Endothelial cell of umbilical vein (primary cell): ENCODE measurements at regions not wholly inside any gene's neighbourhood (a gene's known extent, or its start where the extent isn't known, plus 50 kb on each side); places are given as distances from the start of the nearest gene placed in this dataset.

Experiments used
- BruUV-seq: library from RNA; stranded (reverse); fragments of 400-500 nt; replicated peaks from 2 replicates; lab custom pipeline; 2021; lab: Mats Ljungman, UMichigan
- CTCF ChIA-PET: fragments of 300-600, 350-600 bp; sonication (Branson Sonifier 250); formaldehyde crosslinking; loops from one replicate; lab custom pipeline; 2021; ENCODE audit warnings: antibody characterized with exemption, inconsistent platforms; lab: Charles Lee
- POLR2A ChIA-PET: fragments of 300-600, 350-600 bp; sonication (Branson Sonifier 250); formaldehyde crosslinking; loops from one replicate; lab custom pipeline; 2021; ENCODE audit warnings: antibody characterized with exemption, inconsistent platforms; lab: Charles Lee
- DNase-seq: peaks from one replicate; pipeline ENCODE4 v3.0.0-alpha.2; 2011; ENCODE audit warnings: low read depth, low spot score
- FAIRE-seq: peaks from 2 replicates; lab custom pipeline; 2011; peaks lifted over from hg19 to GRCh38; lab: Jason Lieb, UNC
- H2AFZ ChIP-seq: 2 replicates; pipeline ENCODE4 v1.6.0; 2012; ENCODE audit warnings: low read depth, low read length, control low read depth, inconsistent platforms
- H3K27ac ChIP-seq: 2 replicates; pipeline ENCODE4 v1.5.1; 2011; ENCODE audit warnings: low read depth, mild to moderate bottlenecking, control low read depth, low read length, moderate library complexity; ENCODE audit not compliant: insufficient read depth
- H3K27me3 ChIP-seq, 2 experiments: 2 replicates each; pipeline versions ENCODE4 v1.6.0 to v1.6.1; 2011; ENCODE audit warnings: low read length in 2 of 2, mixed read lengths in 1 of 2; ENCODE audit not compliant: control insufficient read depth in 2 of 2, insufficient read depth in 2 of 2
- H3K36me3 ChIP-seq, 2 experiments: 2 replicates in 1 of 2; 3 replicates in 1 of 2; pipeline ENCODE4 v1.5.1; 2011; ENCODE audit warnings: low read length in 2 of 2, mild to moderate bottlenecking in 1 of 2, moderate library complexity in 1 of 2; ENCODE audit not compliant: control insufficient read depth in 2 of 2, insufficient read depth in 2 of 2; ENCODE audit errors: extremely low read depth in 1 of 2
- H3K4me1 ChIP-seq: 3 replicates; pipeline ENCODE4 v1.5.1; 2011; ENCODE audit warnings: mild to moderate bottlenecking, low read length; ENCODE audit not compliant: control insufficient read depth, insufficient read depth; ENCODE audit errors: extremely low read depth
- H3K4me2 ChIP-seq: 2 replicates; pipeline ENCODE4 v1.6.1; 2011; ENCODE audit warnings: low read length, control low read depth, mixed read lengths; ENCODE audit not compliant: insufficient read depth
- H3K4me3 ChIP-seq, 3 experiments: fragments of 200-600 bp in 1 of 3; sonication (generic), shearing (Covaris generic) in 1 of 3; replicated peaks in 1 of 3; 2 replicates each; pipeline ENCODE4 v1.5.1; 2011 to 2016; ENCODE audit warnings: control low read depth in 3 of 3, low read length in 3 of 3, mild to moderate bottlenecking in 2 of 3, inconsistent platforms in 1 of 3, low read depth in 1 of 3, moderate library complexity in 1 of 3; ENCODE audit not compliant: insufficient read depth in 1 of 3
- H3K79me2 ChIP-seq: 2 replicates; pipeline ENCODE4 v1.6.0; 2012; ENCODE audit warnings: low read length, inconsistent platforms; ENCODE audit not compliant: control insufficient read depth, insufficient read depth
- H3K9ac ChIP-seq: replicated peaks from 2 replicates; pipeline ENCODE3; 2011; ENCODE audit warnings: low read length, control low read depth; ENCODE audit not compliant: insufficient read depth; ENCODE audit errors: extremely low read depth
- H3K9me1 ChIP-seq: replicated peaks from 3 replicates; pipeline ENCODE4 v1.6.0; 2011; ENCODE audit warnings: mild to moderate bottlenecking, low read length; ENCODE audit not compliant: control insufficient read depth, insufficient read depth; ENCODE audit errors: extremely low read depth
- H3K9me3 ChIP-seq: replicated peaks from 2 replicates; pipeline ENCODE4 v1.5.1; 2012; ENCODE audit warnings: low read length, inconsistent platforms; ENCODE audit not compliant: control insufficient read depth, insufficient read depth
- H4K20me1 ChIP-seq: replicated peaks from 2 replicates; pipeline ENCODE3; 2011; ENCODE audit warnings: mild to moderate bottlenecking, low read length; ENCODE audit not compliant: control insufficient read depth, insufficient read depth; ENCODE audit errors: extremely low read depth
- EZH2 ChIP-seq: IDR thresholded peaks from 2 replicates; pipeline ENCODE4 v1.6.1; 2012; ENCODE audit warnings: borderline replicate concordance, low read depth, mild to moderate bottlenecking, moderate library complexity, low read length, inconsistent platforms; ENCODE audit not compliant: severe bottlenecking
- FOS ChIP-seq: IDR thresholded peaks from 2 replicates; pipeline ENCODE4 v1.6.1; 2011; ENCODE audit warnings: mild to moderate bottlenecking, low read length, moderate library complexity, borderline replicate concordance; ENCODE audit not compliant: insufficient read depth
- GATA2 ChIP-seq: IDR thresholded peaks from 2 replicates; pipeline ENCODE4 v1.7.0; 2011; ENCODE audit warnings: low read depth, mild to moderate bottlenecking, moderate library complexity, mixed read lengths, low read length; ENCODE audit not compliant: insufficient read length, insufficient read depth
- JUN ChIP-seq: IDR thresholded peaks from 2 replicates; pipeline ENCODE4 v1.6.1; 2011; ENCODE audit warnings: borderline replicate concordance, low read depth; ENCODE audit not compliant: insufficient read length, insufficient read depth
- MYC ChIP-seq: IDR thresholded peaks from one replicate; pipeline ENCODE4 v1.6.1; 2011; ENCODE audit warnings: mild to moderate bottlenecking, low read depth, low read length
- POLR2A ChIP-seq: IDR thresholded peaks from 2 replicates; pipeline ENCODE4 v1.6.1; 2012; ENCODE audit warnings: low read depth, mild to moderate bottlenecking, control low read depth, low read length
- POLR2AphosphoS5 ChIP-seq: IDR thresholded peaks from 2 replicates; pipeline ENCODE4 v1.6.1; 2012; ENCODE audit warnings: low read depth, mild to moderate bottlenecking, control low read depth, low read length, moderate library complexity; ENCODE audit not compliant: insufficient read depth
- dilution Hi-C: fragments of 300-500 bp; cut with MboI; formaldehyde crosslinking; loops from one replicate; pipeline ENCODE4 v1.15.0; 2019; ENCODE audit warnings: low sequenced_read_pairs; ENCODE audit not compliant: extremely low pct_ligation_motif_present
- intact Hi-C: fragments of 100-400 bp; cut with micrococcal nuclease; formaldehyde crosslinking; loops from one replicate; pipeline ENCODE4 v1.10.0; 2022
- TF ChIP-seq, protein P1 (sequence below), 2 donors: IDR thresholded peaks; 1 replicate in 1 of 2; 2 replicates in 1 of 2; pipeline ENCODE4 v1.5.1; 2011; ENCODE audit warnings: low read length in 2 of 2, mild to moderate bottlenecking in 2 of 2, moderate library complexity in 2 of 2, control low read depth in 1 of 2, inconsistent platforms in 1 of 2, low read depth in 1 of 2; ENCODE audit not compliant: insufficient read depth in 1 of 2; ENCODE audit errors: extremely low read depth in 1 of 2
- TF ChIP-seq, protein P2 (sequence below): IDR thresholded peaks from 2 replicates; pipeline ENCODE4 v1.6.1; 2011; ENCODE audit not compliant: insufficient read depth, insufficient read length

DNA sequence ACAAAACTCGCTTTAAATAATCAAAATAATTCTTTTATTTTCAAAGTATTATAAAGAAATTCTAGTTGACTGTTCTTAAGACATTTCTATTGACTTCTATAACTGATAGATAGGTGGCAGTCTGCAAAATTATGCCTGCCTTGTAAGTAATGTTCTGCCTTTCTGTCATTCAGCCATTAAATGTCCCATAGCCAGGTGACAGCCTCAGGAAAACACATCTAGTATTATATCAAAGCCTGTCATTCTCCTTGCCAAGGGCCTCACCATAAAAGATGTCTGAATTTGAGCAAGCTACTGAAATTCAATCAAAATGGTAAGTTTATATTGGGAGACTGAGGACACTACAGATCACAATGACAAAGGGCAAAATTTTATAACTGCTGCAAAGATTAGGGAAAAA, 170.4 kb upstream of the COX7C start:
- POLR2A ChIA-PET = no interaction called here
- Histone ChIP-seq H4K20me1 (no peaks in the 10 kb centered on the region), H3K36me3 (no peaks in the 10 kb centered on the region), H3K4me3 (no peak overlapping the region), H3K27ac (no peak overlapping the region), H3K79me2 (no peaks in the 10 kb centered on the region), H2AFZ (no peak overlapping the region), H3K27me3 (no peaks in the 10 kb centered on the region), H3K9me3 (no peaks in the 10 kb centered on the region), H3K9me1 (no peaks in the 10 kb centered on the region), H3K4me2 (no peak overlapping the region), H3K4me1 (no peaks in the 10 kb centered on the region), H3K9ac (no peak overlapping the region)
- CTCF ChIA-PET = no interaction called here
- FAIRE-seq (no peak), DNase-seq (no peak)
- no TSS peak for BruUV-seq
- dilution Hi-C loops (no loop called here), intact Hi-C loops (no loop called here)
- TF ChIP-seq, protein P1, sequence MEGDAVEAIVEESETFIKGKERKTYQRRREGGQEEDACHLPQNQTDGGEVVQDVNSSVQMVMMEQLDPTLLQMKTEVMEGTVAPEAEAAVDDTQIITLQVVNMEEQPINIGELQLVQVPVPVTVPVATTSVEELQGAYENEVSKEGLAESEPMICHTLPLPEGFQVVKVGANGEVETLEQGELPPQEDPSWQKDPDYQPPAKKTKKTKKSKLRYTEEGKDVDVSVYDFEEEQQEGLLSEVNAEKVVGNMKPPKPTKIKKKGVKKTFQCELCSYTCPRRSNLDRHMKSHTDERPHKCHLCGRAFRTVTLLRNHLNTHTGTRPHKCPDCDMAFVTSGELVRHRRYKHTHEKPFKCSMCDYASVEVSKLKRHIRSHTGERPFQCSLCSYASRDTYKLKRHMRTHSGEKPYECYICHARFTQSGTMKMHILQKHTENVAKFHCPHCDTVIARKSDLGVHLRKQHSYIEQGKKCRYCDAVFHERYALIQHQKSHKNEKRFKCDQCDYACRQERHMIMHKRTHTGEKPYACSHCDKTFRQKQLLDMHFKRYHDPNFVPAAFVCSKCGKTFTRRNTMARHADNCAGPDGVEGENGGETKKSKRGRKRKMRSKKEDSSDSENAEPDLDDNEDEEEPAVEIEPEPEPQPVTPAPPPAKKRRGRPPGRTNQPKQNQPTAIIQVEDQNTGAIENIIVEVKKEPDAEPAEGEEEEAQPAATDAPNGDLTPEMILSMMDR (IDR thresholded peaks at IDR 0.05; ENCODE audit: extremely low read depth in 1 of 2, insufficient read depth in 1 of 2, low read depth in 1 of 2, low read length in 2 of 2) = no peak
- TF ChIP-seq MYC (no peak), EZH2 (no peak), JUN (no peak), GATA2 (no peak), FOS (no peak), POLR2AphosphoS5 (no peak), POLR2A (no peak)
- TF ChIP-seq, protein P2, sequence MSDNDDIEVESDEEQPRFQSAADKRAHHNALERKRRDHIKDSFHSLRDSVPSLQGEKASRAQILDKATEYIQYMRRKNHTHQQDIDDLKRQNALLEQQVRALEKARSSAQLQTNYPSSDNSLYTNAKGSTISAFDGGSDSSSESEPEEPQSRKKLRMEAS = no peak
